DMS53 (cell line): ENCODE measurements at regions not wholly inside any gene's neighbourhood (a gene's known extent, or its start where the extent isn't known, plus 50 kb on each side); places are given as distances from the start of the nearest gene placed in this dataset.

ENCODE experiments used
- DNase-seq: peaks from one replicate; lab custom pipeline; 2025; lab: John Stamatoyannopoulos, UW

- DNase-seq: peak; percentile 78
Observed at GRCh38 chr6:56864171-56864616, 90.7 kb upstream of the BEND6 start.

- DNase-seq: peak; percentile 58
Observed at GRCh38 chr6:56863366-56863765, 91.5 kb upstream of the BEND6 start.

GRCh38 chr6:56862415-56863175 is 92.3 kb upstream of the BEND6 start:
- peak; percentile 30 for DNase-seq

- peak; percentile 50 for DNase-seq
Observed at GRCh38 chr6:56860475-56860874, 94.4 kb upstream of the BEND6 start.

GRCh38 chr6:56856036-56856580 is 98.8 kb upstream of the BEND6 start:
- no peak for DNase-seq

GRCh38 chr6:56854086-56854485 is 100.8 kb upstream of the BEND6 start:
- no peak for DNase-seq

GRCh38 chr6:56853541-56853940 is 101.4 kb upstream of the BEND6 start:
- no peak for DNase-seq

- DNase-seq: peak; percentile 24
Observed at GRCh38 chr6:56852260-56853010, 102.5 kb upstream of the BEND6 start.

- DNase-seq: peak; percentile 84
Observed at GRCh38 chr6:56851541-56852259, 103.2 kb upstream of the BEND6 start.

GRCh38 chr6:56851074-56851473 is 103.8 kb upstream of the BEND6 start:
- DNase-seq: no peak

- no peak for DNase-seq
Observed at GRCh38 chr6:56850626-56851025, 104.3 kb upstream of the BEND6 start.

- DNase-seq: no peak
Observed at GRCh38 chr6:56849896-56850295, 105.0 kb upstream of the BEND6 start.

- no peak for DNase-seq
Observed at GRCh38 chr6:56848105-56848504, 106.8 kb upstream of the BEND6 start.

- DNase-seq: no peak
Observed at GRCh38 chr6:56845032-56845431, 109.9 kb upstream of the BEND6 start.

GRCh38 chr6:56843476-56844349 is 111.2 kb upstream of the BEND6 start:
- peak; percentile 94 for DNase-seq

GRCh38 chr6:56842686-56843475 is 112.0 kb upstream of the BEND6 start:
- peak; percentile 76 for DNase-seq

- no peak for DNase-seq
Observed at GRCh38 chr6:56841751-56842150, 113.2 kb upstream of the BEND6 start.

GRCh38 chr6:56841381-56841749 is 113.5 kb upstream of the BEND6 start:
- no peak for DNase-seq

GRCh38 chr6:56840467-56841380 is 114.2 kb upstream of the BEND6 start:
- peak; percentile 20 for DNase-seq
